AG09309 (cell line): ENCODE measurements at regions not wholly inside any gene's neighbourhood (a gene's known extent, or its start where the extent isn't known, plus 50 kb on each side); places are given as distances from the start of the nearest gene placed in this dataset.

ENCODE experiments used
- DNase-seq: peaks from one replicate; pipeline ENCODE4 v3.0.0-alpha.2; 2010; ENCODE audit warnings: low read depth
- H3K4me3 ChIP-seq: 2 replicates; pipeline ENCODE4 v1.5.1; 2011; ENCODE audit warnings: mild to moderate bottlenecking, low read depth, low read length, moderate library complexity; ENCODE audit not compliant: control insufficient read depth
- CTCF ChIP-seq: IDR thresholded peaks from 2 replicates; pipeline ENCODE4 v1.5.1; 2011; ENCODE audit warnings: mild to moderate bottlenecking, low read depth, low read length, inconsistent platforms; ENCODE audit not compliant: insufficient read depth, control insufficient read depth; ENCODE audit errors: missing control alignments

GRCh38 chr2:2610751-2611150 lies 279.7 kb upstream of the MYT1L start:
- TF ChIP-seq CTCF, result no peak
- no peak overlapping the region for H3K4me3 ChIP-seq
- DNase-seq, result no peak

- TF ChIP-seq CTCF, result no peak
- no peak for DNase-seq
- no peak overlapping the region for H3K4me3 ChIP-seq
Observed at GRCh38 chr2:2600366-2600765, 269.3 kb upstream of the MYT1L start.

- no peak for DNase-seq
- H3K4me3 ChIP-seq, result no peak overlapping the region
- TF ChIP-seq CTCF, result no peak
Observed at GRCh38 chr2:2599441-2599840, 268.4 kb upstream of the MYT1L start.

GRCh38 chr2:2597712-2598111 lies 266.6 kb upstream of the MYT1L start:
- DNase-seq, result no peak
- no peak overlapping the region for H3K4me3 ChIP-seq

GRCh38 chr2:2591542-2591940 lies 260.5 kb upstream of the MYT1L start:
- no peak overlapping the region for H3K4me3 ChIP-seq
- TF ChIP-seq CTCF, result no peak
- DNase-seq, result no peak

More at GRCh38 chr2:2597712-2598111, 266.6 kb upstream of the MYT1L start:
- TF ChIP-seq CTCF, result no peak

GRCh38 chr2:2590841-2591541 lies 259.9 kb upstream of the MYT1L start:
- no peak for TF ChIP-seq CTCF
- H3K4me3 ChIP-seq, result no peak overlapping the region
- DNase-seq, result no peak
